ENCODE measurements at regions not wholly inside any gene's neighbourhood (a gene's known extent, or its start where the extent isn't known, plus 50 kb on each side); places are given as distances from the start of the nearest gene placed in this dataset.
A peak's percentile ranks its signal among the peaks of the same experiment; 100 is the strongest.

DNA sequence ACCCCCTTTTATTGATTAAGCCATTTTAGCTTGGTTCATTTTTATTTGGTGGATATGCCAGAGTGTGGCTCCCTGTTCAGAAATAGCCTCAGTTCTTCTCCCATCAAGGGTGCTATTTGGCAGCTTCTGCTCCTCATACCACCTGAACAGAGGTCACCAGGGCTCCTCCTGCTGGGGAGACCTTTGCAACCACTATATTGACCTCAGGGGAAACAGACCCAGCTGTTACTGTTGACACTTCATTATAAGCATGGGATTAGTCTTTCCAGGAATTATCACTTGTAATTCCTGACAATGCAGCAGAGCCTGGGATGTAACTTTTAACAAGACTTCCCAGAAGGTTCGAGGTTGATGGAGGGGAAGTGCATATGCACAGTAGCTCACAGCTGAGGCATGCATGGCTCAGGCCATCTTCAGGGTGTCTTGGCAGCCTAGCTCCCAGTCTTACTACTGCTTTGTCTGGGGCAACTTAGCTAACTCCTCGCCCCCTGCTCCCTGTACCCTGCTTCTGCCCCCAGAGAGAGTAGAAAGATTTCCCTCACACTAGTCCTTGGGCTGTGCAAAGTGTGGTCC lies 239.4 kb upstream of the SPRED2 start:
- no peak for DNase-seq
- intact Hi-C loops (cut with DNase I), result no loop called here

DNA sequence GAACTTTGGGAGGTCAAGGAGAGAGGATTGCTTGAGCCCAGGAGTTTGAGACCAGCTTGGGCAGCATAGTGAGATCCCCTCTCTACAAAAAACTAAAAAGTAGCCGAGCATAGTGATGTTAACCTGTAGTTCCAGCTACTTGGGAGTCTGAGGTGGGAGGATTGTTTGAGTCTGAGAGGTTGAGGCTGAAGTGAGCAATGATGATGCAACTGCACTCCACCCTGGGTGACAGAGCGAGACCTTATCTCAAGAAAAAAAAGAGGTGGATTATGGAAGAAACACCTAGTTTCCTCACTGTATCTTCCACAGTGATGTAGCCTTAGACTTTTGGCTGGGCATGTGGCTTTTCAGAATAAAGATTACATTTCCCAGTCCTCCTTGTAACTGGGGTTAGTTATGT lies 237.2 kb upstream of the SPRED2 start:
- no peak for DNase-seq
- intact Hi-C loops (cut with DNase I), result no loop called here

DNA sequence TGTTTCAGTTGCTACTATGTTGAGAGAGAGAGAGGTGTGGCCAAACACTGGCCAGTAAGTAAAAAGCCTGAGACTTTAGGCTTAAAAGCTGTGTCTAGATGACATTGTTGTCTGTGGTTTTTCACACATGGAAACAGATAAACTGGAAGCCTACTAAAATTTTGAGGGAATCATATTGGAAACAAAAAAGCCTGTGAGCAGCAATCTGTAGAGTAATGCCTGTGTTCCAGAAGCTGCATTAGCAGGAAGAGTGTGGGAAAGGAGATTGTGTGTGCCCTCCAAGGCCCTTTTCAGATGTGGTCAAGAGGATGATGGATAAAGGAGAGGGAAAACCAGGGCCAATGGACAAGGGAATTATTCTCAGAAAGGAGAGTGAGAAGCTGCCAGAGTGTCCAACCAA lies 236.3 kb upstream of the SPRED2 start:
- DNase-seq, result no peak
- intact Hi-C loops (cut with DNase I), result no loop called here

DNA sequence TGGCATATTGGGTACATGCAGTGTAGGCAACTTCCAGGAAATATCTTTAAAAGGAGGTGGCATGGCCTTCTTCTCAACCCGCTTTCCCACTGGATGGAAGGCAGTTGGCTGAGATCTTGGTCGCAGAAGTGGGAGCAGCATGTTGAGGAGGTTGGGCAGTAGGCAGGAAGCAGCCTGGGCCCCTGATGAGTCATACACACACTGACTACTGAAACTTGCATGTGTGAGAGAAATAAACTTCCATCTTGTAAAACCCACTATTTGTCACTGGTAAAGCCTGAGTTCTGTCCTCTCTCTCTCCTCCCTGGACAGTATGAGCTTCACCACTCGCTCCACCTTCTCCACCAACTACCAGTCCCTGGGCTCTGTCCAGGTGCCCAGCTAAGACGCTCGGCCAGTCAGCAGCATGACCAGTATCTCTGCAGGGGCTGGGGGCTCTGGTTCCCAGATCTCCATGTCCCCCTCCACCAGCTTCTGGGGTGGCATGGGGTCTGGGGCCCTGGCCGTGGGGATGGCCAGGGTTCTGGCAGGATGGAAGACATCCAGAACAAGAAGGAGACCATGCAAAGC lies 233.8 kb upstream of the SPRED2 start:
- DNase-seq, result peak in 1 of 10 donors; percentile 84
- intact Hi-C loops (cut with DNase I), result no loop called here

DNA sequence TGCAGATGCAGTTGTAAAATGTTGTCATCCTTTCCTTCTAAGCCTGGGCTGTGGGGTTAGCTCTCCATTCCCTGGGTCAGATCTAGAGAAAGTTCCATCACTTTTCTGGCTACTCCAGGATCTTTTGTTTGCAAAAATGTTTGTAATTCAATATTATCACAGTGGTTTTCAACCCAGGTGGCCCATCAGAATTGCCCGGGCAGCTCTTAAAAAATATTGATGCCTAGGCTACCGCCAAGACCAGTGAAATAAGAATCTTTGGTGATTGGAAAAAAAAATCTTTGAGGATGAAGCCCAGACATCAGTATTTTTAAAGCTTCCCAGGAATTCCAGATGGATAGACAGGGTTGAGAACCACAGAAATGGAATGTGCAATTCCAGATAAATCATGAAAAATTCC lies 232.5 kb upstream of the SPRED2 start:
- DNase-seq, result no peak
- intact Hi-C loops (cut with DNase I), result no loop called here

- intact Hi-C loops (cut with DNase I), result no loop called here
- no peak for DNase-seq
Observed at GRCh38 chr2:65663831-65664407, 231.5 kb upstream of the SPRED2 start.

DNA sequence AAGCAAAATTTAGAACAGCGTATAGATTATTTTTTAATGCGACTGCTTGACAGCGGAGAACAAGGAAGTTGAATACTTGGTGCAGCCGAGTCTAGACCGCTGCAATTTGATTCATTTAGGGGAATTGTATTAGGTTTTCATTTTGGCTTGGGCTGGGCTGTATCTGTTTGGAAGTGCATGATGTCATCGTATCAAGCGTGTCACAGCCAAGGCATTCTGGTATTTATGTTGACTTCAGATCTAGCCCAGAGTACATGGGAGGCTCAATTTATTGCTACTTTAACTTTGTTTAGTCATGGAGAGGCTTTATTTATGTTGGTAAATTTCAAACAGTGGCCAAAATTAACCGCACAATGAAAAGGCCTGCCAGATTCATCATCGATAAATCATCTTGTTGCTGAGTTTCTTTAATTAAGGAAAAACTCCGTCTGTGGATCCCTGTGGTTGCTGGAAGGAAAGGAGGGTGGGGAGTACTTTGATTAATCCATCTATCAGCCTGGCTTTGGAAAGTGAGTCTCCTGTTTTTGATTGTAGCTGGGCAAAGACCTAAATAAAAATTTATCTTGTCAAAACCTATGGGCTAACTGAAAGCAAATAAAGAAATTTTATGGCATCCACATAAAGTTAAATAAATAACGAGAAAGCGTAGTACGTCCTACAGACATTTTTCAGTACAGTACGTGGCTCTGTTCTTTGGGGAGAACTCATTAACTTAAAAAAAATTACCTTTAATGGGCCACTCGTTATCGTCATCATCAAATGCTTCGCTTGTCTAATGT lies 230.4 kb upstream of the SPRED2 start:
- intact Hi-C loops (cut with DNase I), result no loop called here
- DNase-seq, result no peak

DNA sequence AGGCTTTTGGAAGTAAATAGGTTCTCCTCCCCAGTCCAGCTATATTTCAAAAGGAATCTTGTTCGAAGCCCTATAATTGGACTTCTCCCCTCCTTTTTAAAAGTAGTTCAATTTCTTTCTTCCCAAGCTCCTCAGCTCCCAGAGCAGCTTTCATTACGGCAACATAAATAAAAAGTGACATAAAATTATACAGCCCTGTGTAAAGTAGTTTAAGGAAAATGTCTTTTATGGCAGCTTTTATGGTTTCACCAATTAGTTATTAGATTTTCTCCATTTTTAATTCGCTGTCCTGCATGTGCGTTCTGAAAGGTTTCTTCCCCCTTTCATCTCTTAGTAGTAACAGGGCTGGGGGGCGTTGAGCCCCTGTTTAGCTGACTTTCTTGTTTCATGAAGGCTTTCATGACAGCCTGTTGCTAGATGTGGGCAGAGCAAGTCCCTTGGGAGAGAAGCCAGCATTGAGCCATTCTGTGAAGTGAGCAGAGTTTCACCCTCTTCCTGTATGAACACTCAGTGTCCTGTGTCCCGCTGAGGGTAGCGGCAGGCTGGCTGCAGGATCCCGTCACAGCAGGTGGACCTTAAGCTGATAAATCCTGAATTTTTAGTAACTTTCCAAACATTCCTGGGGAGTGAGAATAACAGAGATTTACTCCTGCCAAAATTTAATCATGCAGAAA lies 229.7 kb upstream of the SPRED2 start:
- intact Hi-C loops (cut with DNase I), result no loop called here
- DNase-seq, result no peak

DNA sequence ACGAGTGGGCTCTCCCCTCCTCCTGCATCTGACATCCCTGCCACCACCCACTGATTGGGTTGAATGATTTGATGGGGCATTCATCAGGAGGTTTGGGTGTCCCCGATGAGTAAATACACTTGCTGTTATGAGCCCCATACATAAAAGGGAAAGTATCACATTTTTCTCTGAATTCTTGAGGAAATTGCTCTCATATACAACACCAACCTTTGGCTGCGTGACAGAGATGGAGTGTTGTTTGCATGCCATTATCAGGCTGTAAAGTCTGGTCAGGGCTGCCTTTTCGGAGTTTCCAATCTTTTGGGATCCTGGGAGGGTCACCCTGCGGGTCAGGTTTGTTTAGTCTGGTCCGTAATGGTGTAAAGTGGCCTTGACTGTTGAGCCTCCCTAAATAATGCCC lies 227.9 kb upstream of the SPRED2 start:
- DNase-seq, result no peak
- intact Hi-C loops (cut with DNase I), result no loop called here

DNA sequence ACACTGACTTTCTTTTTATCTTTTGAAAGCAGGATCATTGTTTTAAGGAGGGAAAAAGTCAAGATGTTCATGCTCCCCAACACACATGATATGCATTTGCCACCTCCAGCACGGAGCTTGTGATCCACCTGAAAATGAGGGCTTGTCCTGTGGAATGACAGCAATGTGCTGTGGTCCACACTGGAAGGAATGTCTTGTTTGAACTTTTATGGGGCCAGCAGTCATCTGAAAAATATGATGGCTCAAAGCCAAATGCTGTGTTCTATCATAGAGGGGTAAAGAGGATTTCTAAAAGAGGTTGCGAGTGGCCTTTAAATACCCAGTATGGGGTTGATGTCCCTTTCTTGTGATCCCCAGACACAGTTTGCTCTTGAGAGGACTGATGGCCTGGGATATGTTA lies 226.5 kb upstream of the SPRED2 start:
- no peak for DNase-seq
- intact Hi-C loops (cut with DNase I), result no loop called here

DNA sequence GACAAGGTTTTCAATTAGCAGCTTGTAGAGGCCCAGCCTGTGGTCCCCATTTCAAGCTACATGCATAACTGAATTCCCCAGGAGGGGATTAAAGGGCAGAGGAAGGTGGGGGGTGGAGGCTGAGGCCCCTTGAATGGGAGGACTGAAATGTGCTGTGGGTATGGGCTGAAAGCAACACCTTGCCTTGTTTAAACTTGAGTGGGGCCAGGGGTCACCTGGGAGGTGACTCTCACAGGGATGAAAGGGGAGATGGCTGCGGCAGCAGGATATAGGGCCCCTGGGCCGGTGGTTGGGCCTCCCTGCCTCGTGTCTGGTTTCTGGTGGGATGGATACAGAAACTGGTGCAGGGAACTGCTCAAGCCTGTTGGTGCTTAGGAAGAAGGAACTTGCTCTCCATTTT lies 225.9 kb upstream of the SPRED2 start:
- DNase-seq, result no peak
- intact Hi-C loops (cut with DNase I), result no loop called here

GRCh38 chr2:65656160-65656718 lies 223.8 kb upstream of the SPRED2 start:
- intact Hi-C loops (cut with DNase I), result no loop called here
- no peak for DNase-seq

GRCh38 chr2:65655000-65655399 lies 222.6 kb upstream of the SPRED2 start:
- no peak for DNase-seq
- intact Hi-C loops (cut with DNase I), result no loop called here

DNA sequence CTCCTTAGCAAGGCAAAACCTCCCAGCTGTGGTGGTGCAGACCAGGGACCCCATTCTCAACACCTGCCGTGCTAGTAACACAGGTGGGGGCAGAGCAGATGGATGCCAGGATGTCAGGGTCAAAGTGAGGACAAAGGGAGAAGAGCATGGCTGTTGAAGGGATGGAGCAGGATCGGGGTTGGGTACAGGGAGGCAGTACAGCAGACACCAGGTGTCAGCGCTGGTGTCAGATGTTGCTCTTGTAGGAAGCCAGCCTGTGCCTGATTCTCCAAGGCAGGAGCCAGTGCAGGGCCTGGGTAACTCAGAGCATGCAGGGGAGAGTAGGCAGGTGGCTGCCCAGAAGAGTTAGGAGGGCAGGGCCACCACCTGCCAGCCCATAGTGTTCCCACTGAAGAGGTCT lies 222.1 kb upstream of the SPRED2 start:
- intact Hi-C loops (cut with DNase I), result no loop called here
- no peak for DNase-seq

- intact Hi-C loops (cut with DNase I), result no loop called here
- no peak for DNase-seq
Observed at GRCh38 chr2:65652066-65652465, 219.7 kb upstream of the SPRED2 start.

DNA sequence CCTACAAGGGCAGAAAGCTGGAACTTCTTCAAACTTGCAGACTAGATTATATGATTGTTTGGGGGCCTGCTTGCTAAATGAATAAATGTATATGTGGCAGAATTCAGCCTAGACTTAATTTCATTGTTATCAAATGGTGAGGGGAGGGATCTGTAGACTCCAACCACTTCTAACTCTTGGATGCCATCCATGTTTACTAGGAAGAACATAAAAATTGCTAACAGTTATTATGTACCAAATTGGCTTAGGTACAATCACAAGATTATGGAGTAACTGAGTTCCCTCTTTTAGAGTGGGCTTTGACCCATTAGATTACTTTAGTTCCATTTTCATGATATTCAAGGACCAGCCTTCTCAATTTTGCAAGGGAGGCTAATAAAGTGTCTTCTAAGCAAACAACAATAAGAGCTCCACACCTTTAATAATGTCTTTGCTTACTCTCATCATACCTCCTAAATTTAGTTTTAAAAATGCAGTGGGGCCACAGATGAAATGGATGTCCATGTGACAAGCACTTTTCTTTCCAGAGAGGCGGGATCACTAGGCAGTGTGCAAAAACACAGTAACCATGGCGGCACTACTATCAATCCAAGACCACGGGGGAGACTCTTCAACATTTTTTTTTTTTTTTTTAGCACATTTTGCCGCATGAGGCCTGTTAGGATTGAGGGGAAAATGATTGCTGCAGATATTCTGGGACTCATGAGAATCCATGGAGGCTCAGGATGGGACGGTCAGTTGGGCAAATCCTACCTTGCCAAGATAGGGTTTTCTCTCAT lies 217.6 kb upstream of the SPRED2 start:
- no peak for DNase-seq
- intact Hi-C loops (cut with DNase I), result no loop called here

GRCh38 chr2:65647249-65647842 lies 214.9 kb upstream of the SPRED2 start:
- intact Hi-C loops (cut with DNase I), result no loop called here
- DNase-seq, result no peak

- no peak for DNase-seq
- intact Hi-C loops (cut with DNase I), result no loop called here
Observed at GRCh38 chr2:65640793-65641103, 208.3 kb upstream of the SPRED2 start.

GRCh38 chr2:65639156-65639864 lies 206.9 kb upstream of the SPRED2 start:
- intact Hi-C loops (cut with DNase I), result no loop called here

More at GRCh38 chr2:65639156-65639864, 206.9 kb upstream of the SPRED2 start:
- DNase-seq, result peak in 1 of 10 donors; percentile 70

Data from posterior cingulate gyrus (tissue), 11 donors.